ENCODE measurements at regions not wholly inside any gene's neighbourhood (a gene's known extent, or its start where the extent isn't known, plus 50 kb on each side); places are given as distances from the start of the nearest gene placed in this dataset.

DNA sequence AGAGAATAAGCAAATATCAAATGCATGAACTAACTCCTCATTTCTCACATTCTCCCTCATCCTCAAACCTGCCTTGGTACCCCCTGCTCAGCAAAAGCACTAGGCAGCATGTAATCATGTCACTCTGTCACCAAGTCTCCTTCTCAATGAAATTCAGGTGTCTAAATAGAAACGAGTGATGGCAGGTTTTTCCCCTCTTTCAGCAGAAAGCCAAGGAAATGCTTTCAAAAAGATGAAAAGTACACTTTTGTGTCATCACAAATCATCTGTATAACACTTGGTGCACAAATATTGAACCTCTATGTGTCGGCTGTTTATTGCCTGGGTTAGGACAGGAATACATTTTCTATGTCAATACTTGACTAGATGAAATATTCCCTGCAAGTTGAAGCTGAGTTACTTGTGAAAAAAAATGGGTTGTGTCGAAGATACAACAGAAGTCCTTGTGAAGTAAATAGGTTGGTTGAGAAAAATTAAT, 285.1 kb upstream of the MAGEB18 start:
- DNase-seq (ENCODE audit: low spot score in 2 of 2) = no peak
- WGBS, 2 donors = 55 to 72% methylated on average over 3 of the region's 3 CpGs
- no peaks in the 10 kb centered on the region for H3K27me3 ChIP-seq

DNA sequence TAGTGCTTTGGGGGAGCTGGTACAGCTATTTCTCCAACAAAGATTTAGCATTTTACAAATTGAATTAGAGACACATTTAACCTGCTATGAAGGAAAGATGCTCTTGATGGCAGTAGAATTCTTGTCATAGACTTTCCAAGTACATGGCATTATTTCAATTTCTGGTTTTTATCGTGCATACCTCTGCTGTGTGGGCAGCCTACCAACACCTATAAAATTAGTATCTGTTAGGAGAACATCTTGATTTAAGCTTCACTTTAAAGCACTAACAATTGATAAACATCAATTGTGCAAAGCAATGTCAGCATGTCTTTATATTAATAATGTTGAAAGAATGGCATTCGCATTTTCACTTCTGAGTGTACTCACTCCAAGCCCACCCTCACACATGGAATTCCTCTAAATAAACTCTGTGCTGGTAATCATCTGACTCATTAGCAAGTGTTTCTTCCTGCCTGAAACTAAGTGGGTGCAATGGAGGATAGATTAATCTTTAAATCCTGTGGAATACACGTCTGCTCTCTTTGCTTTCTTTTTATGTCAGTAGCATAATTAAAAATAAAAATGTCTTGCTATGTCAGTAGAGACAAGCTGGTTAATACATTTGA, 279.8 kb upstream of the MAGEB18 start:
- no peak for TF ChIP-seq EP300 (IDR thresholded peaks at IDR 0.05)
- TF ChIP-seq, protein P1, sequence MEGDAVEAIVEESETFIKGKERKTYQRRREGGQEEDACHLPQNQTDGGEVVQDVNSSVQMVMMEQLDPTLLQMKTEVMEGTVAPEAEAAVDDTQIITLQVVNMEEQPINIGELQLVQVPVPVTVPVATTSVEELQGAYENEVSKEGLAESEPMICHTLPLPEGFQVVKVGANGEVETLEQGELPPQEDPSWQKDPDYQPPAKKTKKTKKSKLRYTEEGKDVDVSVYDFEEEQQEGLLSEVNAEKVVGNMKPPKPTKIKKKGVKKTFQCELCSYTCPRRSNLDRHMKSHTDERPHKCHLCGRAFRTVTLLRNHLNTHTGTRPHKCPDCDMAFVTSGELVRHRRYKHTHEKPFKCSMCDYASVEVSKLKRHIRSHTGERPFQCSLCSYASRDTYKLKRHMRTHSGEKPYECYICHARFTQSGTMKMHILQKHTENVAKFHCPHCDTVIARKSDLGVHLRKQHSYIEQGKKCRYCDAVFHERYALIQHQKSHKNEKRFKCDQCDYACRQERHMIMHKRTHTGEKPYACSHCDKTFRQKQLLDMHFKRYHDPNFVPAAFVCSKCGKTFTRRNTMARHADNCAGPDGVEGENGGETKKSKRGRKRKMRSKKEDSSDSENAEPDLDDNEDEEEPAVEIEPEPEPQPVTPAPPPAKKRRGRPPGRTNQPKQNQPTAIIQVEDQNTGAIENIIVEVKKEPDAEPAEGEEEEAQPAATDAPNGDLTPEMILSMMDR (IDR thresholded peaks at IDR 0.05) = no peak
- no peak for TF ChIP-seq POLR2A (IDR thresholded peaks at IDR 0.05)
- H3K4me3 ChIP-seq = no peak overlapping the region
- H3K4me1 ChIP-seq = no peaks in the 10 kb centered on the region
- WGBS, 2 donors = 48 to 55% methylated on average over 3 of the region's 3 CpGs
- no peaks in the 10 kb centered on the region for H3K27me3 ChIP-seq
- DNase-seq (ENCODE audit: low spot score in 2 of 2) = no peak
- no peak overlapping the region for H3K27ac ChIP-seq
- H3K36me3 ChIP-seq = no peaks in the 10 kb centered on the region
- no peaks in the 10 kb centered on the region for H3K9me3 ChIP-seq

More for the DNA sequence above, 285.1 kb upstream of the MAGEB18 start:
- Histone ChIP-seq H3K9me3 (no peaks in the 10 kb centered on the region), H3K36me3 (no peaks in the 10 kb centered on the region), H3K27ac (no peak overlapping the region), H3K4me3 (no peak overlapping the region), H3K4me1 (no peaks in the 10 kb centered on the region)
- TF ChIP-seq, protein P1 (IDR thresholded peaks at IDR 0.05) = no peak
- TF ChIP-seq POLR2A (IDR thresholded peaks at IDR 0.05) = no peak
- no peak for TF ChIP-seq EP300 (IDR thresholded peaks at IDR 0.05)

DNA sequence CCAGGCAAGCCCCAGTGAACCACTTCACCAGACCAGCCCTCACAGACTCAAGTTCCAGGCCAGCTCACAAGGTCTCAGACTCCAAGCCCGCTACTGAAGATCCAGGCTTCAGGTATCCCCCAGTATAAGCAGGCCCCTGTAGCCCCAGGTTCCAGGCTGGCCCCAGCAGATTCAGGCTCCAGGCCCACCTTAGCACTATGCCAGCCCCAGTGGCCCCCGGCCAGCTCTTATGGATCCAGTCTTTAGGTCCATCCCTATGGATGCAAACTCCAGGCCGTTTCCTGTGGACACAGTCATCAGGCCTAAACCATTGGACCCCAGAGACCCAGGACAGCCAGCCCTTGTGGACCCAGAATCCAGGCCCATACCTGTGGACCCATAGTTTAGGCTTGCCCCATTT, 277.8 kb upstream of the MAGEB18 start:
- WGBS, 2 donors = 74 to 83% methylated on average over 1 to 3 of the region's 3 CpGs
- no peaks in the 10 kb centered on the region for H3K9me3 ChIP-seq
- DNase-seq (ENCODE audit: low spot score in 2 of 2) = no peak
- no peaks in the 10 kb centered on the region for H3K36me3 ChIP-seq
- H3K27me3 ChIP-seq = no peaks in the 10 kb centered on the region
- no peak overlapping the region for H3K4me3 ChIP-seq
- no peak overlapping the region for H3K27ac ChIP-seq
- no peaks in the 10 kb centered on the region for H3K4me1 ChIP-seq
- TF ChIP-seq POLR2A (IDR thresholded peaks at IDR 0.05) (no peak), EP300 (IDR thresholded peaks at IDR 0.05) (no peak)
- TF ChIP-seq, protein P1 (IDR thresholded peaks at IDR 0.05) = no peak

DNA sequence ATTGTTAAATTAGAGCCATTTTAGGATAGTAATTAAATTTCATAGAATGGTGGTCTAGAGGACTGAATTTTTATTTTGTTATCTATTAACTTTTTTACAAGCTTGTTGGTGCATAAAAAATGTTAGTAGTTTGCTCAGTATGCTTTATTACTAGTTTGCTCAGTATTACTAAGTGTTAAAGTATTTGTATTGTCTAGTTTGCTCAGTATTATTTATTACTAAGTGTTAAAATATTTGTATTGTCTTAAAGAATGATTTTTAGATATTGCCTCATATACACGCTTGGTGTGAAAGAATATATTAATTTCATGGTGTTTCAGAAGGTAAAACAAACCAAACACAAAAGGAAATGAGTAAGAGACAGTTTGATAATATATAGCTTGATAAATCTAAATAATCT, 268.4 kb upstream of the MAGEB18 start:
- Histone ChIP-seq H3K9me3 (no peaks in the 10 kb centered on the region), H3K27me3 (no peaks in the 10 kb centered on the region), H3K36me3 (no peaks in the 10 kb centered on the region), H3K4me1 (no peaks in the 10 kb centered on the region), H3K4me3 (no peak overlapping the region), H3K27ac (no peak overlapping the region)
- TF ChIP-seq EP300 (IDR thresholded peaks at IDR 0.05) (no peak), POLR2A (IDR thresholded peaks at IDR 0.05) (no peak)
- TF ChIP-seq, protein P1 (IDR thresholded peaks at IDR 0.05) = no peak
- 61 to 72% methylated on average over 1 of the region's 1 CpG for WGBS, 2 donors
- DNase-seq (ENCODE audit: low spot score in 2 of 2) = no peak

DNA sequence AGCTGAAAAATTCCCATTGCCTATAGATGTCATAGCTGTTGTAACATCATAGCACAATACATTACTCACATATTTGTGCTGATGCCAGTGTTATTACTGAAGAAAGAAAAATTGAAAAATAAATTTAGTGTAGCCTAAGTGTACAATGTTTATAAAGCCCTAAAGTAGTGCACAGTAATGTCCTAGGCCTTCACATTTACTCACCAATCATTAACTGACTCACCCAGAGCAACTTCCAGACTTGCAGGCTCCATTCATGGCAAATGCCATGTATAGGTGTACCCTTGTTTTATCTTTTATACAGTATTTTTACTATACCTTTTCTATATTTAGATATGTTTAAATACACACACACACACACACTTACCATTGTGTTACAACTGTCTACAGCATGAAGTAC, 265.4 kb upstream of the MAGEB18 start:
- Histone ChIP-seq H3K27ac (no peak overlapping the region), H3K9me3 (no peaks in the 10 kb centered on the region), H3K4me1 (no peaks in the 10 kb centered on the region), H3K27me3 (no peaks in the 10 kb centered on the region), H3K4me3 (no peak overlapping the region), H3K36me3 (no peaks in the 10 kb centered on the region)
- DNase-seq (ENCODE audit: low spot score in 2 of 2) = no peak
- TF ChIP-seq EP300 (IDR thresholded peaks at IDR 0.05) (no peak), POLR2A (IDR thresholded peaks at IDR 0.05) (no peak)
- TF ChIP-seq, protein P1 (IDR thresholded peaks at IDR 0.05) = no peak

Data from tibial nerve (tissue), 4 donors.